ENCODE measurements at regions not wholly inside any gene's neighbourhood (a gene's known extent, or its start where the extent isn't known, plus 50 kb on each side); places are given as distances from the start of the nearest gene placed in this dataset.

DNA sequence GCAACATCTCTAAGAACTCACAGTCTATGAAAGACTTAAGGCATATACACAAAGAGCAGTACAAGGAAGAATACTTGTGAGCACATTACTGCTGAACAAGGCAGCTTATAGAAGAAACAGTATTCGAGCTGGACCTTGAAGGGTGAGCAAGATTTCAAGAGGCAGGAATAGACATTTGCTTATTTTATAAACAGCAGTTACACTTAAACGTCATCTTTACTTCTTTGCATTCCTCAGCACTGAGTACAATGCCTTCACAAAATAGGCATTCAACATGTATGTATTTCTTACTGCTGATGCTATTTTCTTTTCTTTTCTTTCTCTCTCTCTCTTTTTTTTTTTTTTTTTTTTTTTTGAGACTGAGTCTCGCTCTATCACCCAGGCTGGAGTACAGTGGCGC is 205.8 kb downstream of the ZIC4 start:
- Histone ChIP-seq H3K4me1 (no peaks in the 10 kb centered on the region), H3K27ac (no peak overlapping the region), H3K9me3 (no peaks in the 10 kb centered on the region), H3K36me3 (no peaks in the 10 kb centered on the region), H3K27me3 (no peaks in the 10 kb centered on the region), H3K4me3 (no peak overlapping the region)
- DNase-seq (ENCODE audit: low spot score in 2 of 2) = no peak
- WGBS = 73% methylated on average over 4 of the region's 4 CpGs
- TF ChIP-seq POLR2AphosphoS5 (IDR thresholded peaks at IDR 0.05) (no peak), EP300 (IDR thresholded peaks at IDR 0.05) (no peak), POLR2A (IDR thresholded peaks at IDR 0.05) (no peak)
- TF ChIP-seq, protein P1, sequence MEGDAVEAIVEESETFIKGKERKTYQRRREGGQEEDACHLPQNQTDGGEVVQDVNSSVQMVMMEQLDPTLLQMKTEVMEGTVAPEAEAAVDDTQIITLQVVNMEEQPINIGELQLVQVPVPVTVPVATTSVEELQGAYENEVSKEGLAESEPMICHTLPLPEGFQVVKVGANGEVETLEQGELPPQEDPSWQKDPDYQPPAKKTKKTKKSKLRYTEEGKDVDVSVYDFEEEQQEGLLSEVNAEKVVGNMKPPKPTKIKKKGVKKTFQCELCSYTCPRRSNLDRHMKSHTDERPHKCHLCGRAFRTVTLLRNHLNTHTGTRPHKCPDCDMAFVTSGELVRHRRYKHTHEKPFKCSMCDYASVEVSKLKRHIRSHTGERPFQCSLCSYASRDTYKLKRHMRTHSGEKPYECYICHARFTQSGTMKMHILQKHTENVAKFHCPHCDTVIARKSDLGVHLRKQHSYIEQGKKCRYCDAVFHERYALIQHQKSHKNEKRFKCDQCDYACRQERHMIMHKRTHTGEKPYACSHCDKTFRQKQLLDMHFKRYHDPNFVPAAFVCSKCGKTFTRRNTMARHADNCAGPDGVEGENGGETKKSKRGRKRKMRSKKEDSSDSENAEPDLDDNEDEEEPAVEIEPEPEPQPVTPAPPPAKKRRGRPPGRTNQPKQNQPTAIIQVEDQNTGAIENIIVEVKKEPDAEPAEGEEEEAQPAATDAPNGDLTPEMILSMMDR (IDR thresholded peaks at IDR 0.05) = no peak

DNA sequence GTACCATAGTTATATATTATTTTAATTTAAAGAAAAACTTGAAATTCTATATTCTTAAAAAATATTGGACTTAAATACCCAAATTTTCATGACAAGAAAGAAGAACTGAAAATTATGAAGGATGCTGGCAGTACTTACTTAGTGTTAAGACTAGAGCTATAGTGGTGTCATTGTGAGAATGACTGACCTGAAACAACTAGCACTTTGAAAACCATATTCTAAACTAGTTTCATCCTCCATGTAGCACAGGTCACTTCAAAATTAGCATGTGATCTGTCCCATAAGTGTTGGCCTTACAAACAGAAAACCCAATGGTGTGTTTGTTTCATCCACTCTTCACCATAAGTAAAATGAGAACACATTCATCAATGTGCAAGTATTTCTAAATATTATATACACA is 208.6 kb downstream of the ZIC4 start:
- H3K27me3 ChIP-seq = no peaks in the 10 kb centered on the region
- no peaks in the 10 kb centered on the region for H3K36me3 ChIP-seq
- no peak overlapping the region for H3K27ac ChIP-seq
- DNase-seq (ENCODE audit: low spot score in 2 of 2) = no peak
- H3K9me3 ChIP-seq = no peaks in the 10 kb centered on the region
- H3K4me3 ChIP-seq = no peak overlapping the region
- no peaks in the 10 kb centered on the region for H3K4me1 ChIP-seq
- TF ChIP-seq POLR2AphosphoS5 (IDR thresholded peaks at IDR 0.05) (no peak), POLR2A (IDR thresholded peaks at IDR 0.05) (no peak), EP300 (IDR thresholded peaks at IDR 0.05) (no peak)
- TF ChIP-seq, protein P1 (IDR thresholded peaks at IDR 0.05) = no peak

DNA sequence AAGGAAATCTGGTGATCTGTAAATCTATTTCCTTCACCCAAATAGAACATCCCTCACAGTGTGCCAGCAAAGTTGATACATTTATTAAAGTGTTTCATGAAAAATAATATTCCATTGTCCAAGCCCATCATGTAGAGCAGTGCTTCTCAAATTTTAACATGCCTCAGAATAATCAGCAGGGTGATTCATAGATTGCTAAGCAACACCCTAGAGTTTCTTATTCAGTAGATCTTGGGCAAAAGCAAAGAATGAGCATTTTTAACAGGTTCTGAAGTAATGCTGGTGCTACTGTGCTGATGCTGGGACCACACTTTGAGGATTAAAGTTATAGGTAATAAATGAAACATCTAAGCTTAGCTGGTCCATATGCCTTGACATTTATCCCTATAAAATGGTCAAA is 210.5 kb downstream of the ZIC4 start:
- Histone ChIP-seq H3K4me1 (no peaks in the 10 kb centered on the region), H3K27me3 (no peaks in the 10 kb centered on the region), H3K27ac (no peak overlapping the region), H3K9me3 (no peaks in the 10 kb centered on the region), H3K4me3 (no peak overlapping the region), H3K36me3 (no peaks in the 10 kb centered on the region)
- TF ChIP-seq POLR2A (IDR thresholded peaks at IDR 0.05) (no peak), EP300 (IDR thresholded peaks at IDR 0.05) (no peak), POLR2AphosphoS5 (IDR thresholded peaks at IDR 0.05) (no peak)
- TF ChIP-seq, protein P1 (IDR thresholded peaks at IDR 0.05) = no peak
- no peak for DNase-seq (ENCODE audit: low spot score in 2 of 2)

DNA sequence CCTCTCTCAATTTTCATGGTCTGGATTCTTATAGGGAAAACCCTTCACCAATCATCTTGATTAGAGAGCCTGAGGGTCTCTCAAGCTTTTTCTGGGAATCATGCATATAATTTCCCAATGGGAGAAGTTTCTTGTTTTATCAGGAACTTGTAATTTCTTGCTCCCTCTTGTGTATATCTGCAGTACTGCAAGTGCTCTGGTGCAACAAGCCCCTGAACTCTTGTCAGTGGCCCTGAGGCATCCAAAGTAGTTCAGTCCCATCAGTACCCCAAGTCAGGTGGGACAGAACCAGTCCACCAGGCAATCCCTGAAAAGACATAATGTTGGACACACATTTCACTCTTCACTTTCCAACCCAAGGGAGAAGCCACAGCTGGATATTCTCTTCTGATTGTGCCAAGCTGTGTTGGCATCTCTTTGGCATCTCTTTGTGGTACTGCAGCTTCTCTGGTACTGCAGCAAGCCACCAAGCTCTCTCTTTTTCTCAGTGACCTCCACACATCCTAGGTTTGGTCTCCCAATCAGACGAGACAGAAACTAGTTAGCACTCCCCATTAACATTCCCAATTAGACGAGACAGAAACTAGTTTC is 214.5 kb downstream of the ZIC4 start:
- no peak overlapping the region for H3K4me3 ChIP-seq
- 63% methylated on average over 2 of the region's 2 CpGs for whole genome bisulfite sequencing
- no peak for TF ChIP-seq EP300 (IDR thresholded peaks at IDR 0.05)
- TF ChIP-seq, protein P1 (IDR thresholded peaks at IDR 0.05) = peak in 1 of 2 donors; percentile 52
- no peaks in the 10 kb centered on the region for H3K27me3 ChIP-seq
- no peak for DNase-seq (ENCODE audit: low spot score in 2 of 2)
- no peaks in the 10 kb centered on the region for H3K36me3 ChIP-seq
- H3K4me1 ChIP-seq = no peaks in the 10 kb centered on the region
- H3K27ac ChIP-seq = no peak overlapping the region
- no peaks in the 10 kb centered on the region for H3K9me3 ChIP-seq

DNA sequence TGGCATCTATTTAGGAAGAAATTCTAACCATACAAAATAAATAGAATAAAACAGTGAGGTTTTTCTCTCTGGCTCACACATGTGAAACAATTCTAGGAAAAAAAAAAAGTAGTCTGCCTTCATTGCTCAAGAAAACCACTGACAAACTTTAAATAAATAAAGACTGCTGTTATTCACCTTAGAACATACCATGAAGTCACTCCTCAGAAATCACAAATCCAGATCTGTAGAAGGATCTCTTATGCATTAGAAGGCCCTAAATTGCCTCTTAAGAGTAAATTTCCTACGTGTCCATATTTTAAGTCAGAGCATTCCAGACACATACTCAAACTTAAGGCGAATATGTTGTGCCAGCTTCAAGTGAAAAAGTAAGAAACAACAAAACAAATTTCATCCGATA is 217.3 kb downstream of the ZIC4 start:
- H3K9me3 ChIP-seq = no peaks in the 10 kb centered on the region
- H3K27me3 ChIP-seq = no peaks in the 10 kb centered on the region
- DNase-seq (ENCODE audit: low spot score in 2 of 2) = no peak
- TF ChIP-seq POLR2AphosphoS5 (IDR thresholded peaks at IDR 0.05) = no peak
- TF ChIP-seq EP300 (IDR thresholded peaks at IDR 0.05) = no peak
- TF ChIP-seq, protein P1 (IDR thresholded peaks at IDR 0.05) = no peak
- TF ChIP-seq POLR2A (IDR thresholded peaks at IDR 0.05) = no peak
- H3K4me1 ChIP-seq = no peaks in the 10 kb centered on the region
- no peak overlapping the region for H3K27ac ChIP-seq
- 75% methylated on average over 3 of the region's 3 CpGs for WGBS
- no peaks in the 10 kb centered on the region for H3K36me3 ChIP-seq
- H3K4me3 ChIP-seq = no peak overlapping the region

All from suprapubic skin (tissue), 4 donors.